Naive thymus-derived CD4-positive, alpha-beta T cell (primary cell): ENCODE measurements at regions not wholly inside any gene's neighbourhood (a gene's known extent, or its start where the extent isn't known, plus 50 kb on each side); places are given as distances from the start of the nearest gene placed in this dataset.

ENCODE experiments used
- ATAC-seq: fragments of 150-1000 bp; cut with Tn5 transposase; 2 replicates; pipeline ENCODE4 v1.10.0; 2021; ENCODE audit warnings: mild to moderate bottlenecking, moderate library complexity
- CTCF ChIA-PET: fragments of 350-600 bp; sonication (Branson Sonifier 250); formaldehyde crosslinking; loops from one replicate; lab custom pipeline; 2021; ENCODE audit warnings: antibody characterized with exemption; lab: Charles Lee
- POLR2A ChIA-PET: fragments of 350-600 bp; sonication (Branson Sonifier 250); formaldehyde crosslinking; loops from one replicate; lab custom pipeline; 2021; ENCODE audit warnings: antibody characterized with exemption, inconsistent platforms; lab: Charles Lee
- DNase-seq, 9 donors: peaks; one replicate each; pipeline versions ENCODE4 v3.0.0 to v3.0.0-alpha.2; 2020 to 2022; ENCODE audit warnings: mixed read lengths in 1 of 9
- H3K27ac ChIP-seq: one replicate; pipeline ENCODE4 v1.7.0; 2013; ENCODE audit warnings: mild to moderate bottlenecking, low read depth, low read length, moderate library complexity
- H3K27me3 ChIP-seq, 2 donors: one replicate each; pipeline ENCODE4 v1.7.0; 2013; ENCODE audit warnings: low read length in 2 of 2, mild to moderate bottlenecking in 2 of 2, moderate library complexity in 2 of 2; ENCODE audit not compliant: control insufficient read depth in 2 of 2, insufficient read depth in 2 of 2
- H3K36me3 ChIP-seq, 3 experiments: 1 replicate in 2 of 3; 2 replicates in 1 of 3; pipeline ENCODE4 v1.7.0; 2013; ENCODE audit warnings: low read length in 3 of 3, mild to moderate bottlenecking in 3 of 3, moderate library complexity in 1 of 3; ENCODE audit not compliant: insufficient read depth in 3 of 3, control insufficient read depth in 2 of 3
- H3K4me1 ChIP-seq, 2 donors: one replicate each; pipeline ENCODE4 v1.7.0; 2013; ENCODE audit warnings: low read length in 2 of 2, mild to moderate bottlenecking in 2 of 2, moderate library complexity in 1 of 2; ENCODE audit not compliant: control insufficient read depth in 2 of 2, insufficient read depth in 2 of 2
- H3K4me3 ChIP-seq: 2 replicates; pipeline ENCODE4 v1.7.0; 2013; ENCODE audit warnings: mild to moderate bottlenecking, low read length
- H3K9me3 ChIP-seq, 3 experiments: 1 replicate in 2 of 3; 2 replicates in 1 of 3; pipeline ENCODE4 v1.7.0; 2013; ENCODE audit warnings: low read length in 3 of 3; ENCODE audit not compliant: control insufficient read depth in 2 of 3
- H3K27ac Mint-ChIP-seq, 9 donors: one replicate each; pipeline ENCODE4 v1.8.0; 2020 to 2022; ENCODE audit warnings: mixed read lengths in 9 of 9, mild to moderate bottlenecking in 8 of 9, moderate library complexity in 5 of 9, inconsistent platforms in 2 of 9
- H3K27me3 Mint-ChIP-seq, 5 donors: one replicate each; pipeline ENCODE4 v1.8.0; 2021 to 2022; ENCODE audit warnings: mixed read lengths in 5 of 5, mild to moderate bottlenecking in 1 of 5
- H3K36me3 Mint-ChIP-seq, 5 donors: one replicate each; pipeline ENCODE4 v1.8.0; 2020 to 2022; ENCODE audit warnings: mixed read lengths in 5 of 5, mild to moderate bottlenecking in 3 of 5, inconsistent platforms in 1 of 5
- H3K4me1 Mint-ChIP-seq, 7 donors: one replicate each; pipeline ENCODE4 v1.8.0; 2020 to 2022; ENCODE audit warnings: mixed read lengths in 7 of 7, mild to moderate bottlenecking in 3 of 7, inconsistent platforms in 1 of 7
- H3K4me3 Mint-ChIP-seq, 10 donors: one replicate each; pipeline ENCODE4 v1.8.0; 2020 to 2022; ENCODE audit warnings: mild to moderate bottlenecking in 10 of 10, mixed read lengths in 10 of 10, moderate library complexity in 6 of 10, inconsistent platforms in 2 of 10
- H3K9me3 Mint-ChIP-seq, 11 donors: one replicate each; pipeline ENCODE4 v1.8.0; 2020 to 2022; ENCODE audit warnings: mixed read lengths in 11 of 11, mild to moderate bottlenecking in 4 of 11, inconsistent platforms in 1 of 11, moderate library complexity in 1 of 11
- intact Hi-C, 2 donors: fragments of 100-400 bp; cut with micrococcal nuclease; formaldehyde crosslinking; loops; one replicate each; pipeline ENCODE4 v1.15.1; 2023

GRCh38 chr4:8760561-8760960, 111.1 kb downstream of the HMX1 start:
- Mint-ChIP-seq H3K4me3 (no peak overlapping the region), H3K9me3 (peaks cover 0 to 3% (median 0%) of the 10 kb centered on the region in 11 donors), H3K27me3 (peaks cover 0 to 8% (median 0%) of the 10 kb centered on the region in 5 donors), H3K27ac (no peak overlapping the region), H3K36me3 (no peaks in the 10 kb centered on the region), H3K4me1 (no peaks in the 10 kb centered on the region)
- intact Hi-C loops = no loop called here
- no peaks in the 10 kb centered on the region for H3K27me3 ChIP-seq
- POLR2A ChIA-PET = no interaction called here
- no peaks in the 10 kb centered on the region for H3K36me3 ChIP-seq
- H3K4me3 ChIP-seq = no peak overlapping the region
- no peaks in the 10 kb centered on the region for H3K4me1 ChIP-seq
- ATAC-seq (peak; percentile 3), DNase-seq (no peak)
- H3K9me3 ChIP-seq = no peaks in the 10 kb centered on the region
- CTCF ChIA-PET = no interaction called here
- H3K27ac ChIP-seq = no peak overlapping the region

GRCh38 chr4:8759987-8760386, 111.7 kb downstream of the HMX1 start:
- Mint-ChIP-seq H3K27ac (no peak overlapping the region), H3K36me3 (no peaks in the 10 kb centered on the region), H3K27me3 (peaks cover 0 to 3% (median 0%) of the 10 kb centered on the region in 5 donors), H3K4me1 (no peaks in the 10 kb centered on the region), H3K4me3 (no peak overlapping the region), H3K9me3 (peaks cover 0 to 3% (median 0%) of the 10 kb centered on the region in 11 donors)
- Histone ChIP-seq H3K27ac (no peak overlapping the region), H3K27me3 (no peaks in the 10 kb centered on the region), H3K4me3 (no peak overlapping the region), H3K36me3 (no peaks in the 10 kb centered on the region), H3K4me1 (no peaks in the 10 kb centered on the region), H3K9me3 (no peaks in the 10 kb centered on the region)
- ChIA-PET CTCF (no interaction called here), POLR2A (no interaction called here)
- ATAC-seq (peak; percentile 4), DNase-seq (no peak)
- intact Hi-C loops = no loop called here

- no peak for ATAC-seq
Measured at GRCh38 chr4:8756816-8757215, 114.8 kb downstream of the HMX1 start.

GRCh38 chr4:8754634-8755589, 116.7 kb downstream of the HMX1 start:
- Histone ChIP-seq H3K36me3 (no peaks in the 10 kb centered on the region), H3K9me3 (no peaks in the 10 kb centered on the region), H3K27me3 (no peaks in the 10 kb centered on the region), H3K27ac (no peak overlapping the region), H3K4me1 (no peaks in the 10 kb centered on the region), H3K4me3 (no peak overlapping the region)
- Mint-ChIP-seq H3K4me1 (no peaks in the 10 kb centered on the region), H3K27ac (no peak overlapping the region), H3K27me3 (peaks cover 0 to 3% (median 0%) of the 10 kb centered on the region in 5 donors), H3K4me3 (no peak overlapping the region), H3K36me3 (no peaks in the 10 kb centered on the region), H3K9me3 (peaks cover 0 to 4% (median 0%) of the 10 kb centered on the region in 11 donors)
- intact Hi-C loops = no loop called here
- ATAC-seq (no peak), DNase-seq (no peak)
- ChIA-PET CTCF (no interaction called here), POLR2A (no interaction called here)

More at GRCh38 chr4:8756816-8757215, 114.8 kb downstream of the HMX1 start:
- no peak for DNase-seq
- H3K9me3 Mint-ChIP-seq = peaks cover 0 to 4% (median 0%) of the 10 kb centered on the region in 11 donors
- H3K4me3 Mint-ChIP-seq = no peak overlapping the region
- no peaks in the 10 kb centered on the region for H3K27me3 ChIP-seq
- POLR2A ChIA-PET = no interaction called here
- no peaks in the 10 kb centered on the region for H3K9me3 ChIP-seq
- CTCF ChIA-PET = no interaction called here
- no peaks in the 10 kb centered on the region for H3K36me3 ChIP-seq
- no peaks in the 10 kb centered on the region for H3K4me1 Mint-ChIP-seq
- no peak overlapping the region for H3K27ac ChIP-seq
- no peak overlapping the region for H3K4me3 ChIP-seq
- intact Hi-C loops = no loop called here
- H3K27me3 Mint-ChIP-seq = peaks cover 0 to 3% (median 0%) of the 10 kb centered on the region in 5 donors
- H3K27ac Mint-ChIP-seq = no peak overlapping the region
- H3K36me3 Mint-ChIP-seq = no peaks in the 10 kb centered on the region
- H3K4me1 ChIP-seq = no peaks in the 10 kb centered on the region

- no peaks in the 10 kb centered on the region for H3K4me1 Mint-ChIP-seq
- peaks cover 0 to 9% (median 3%) of the 10 kb centered on the region in 11 donors for H3K9me3 Mint-ChIP-seq
- no peak for ATAC-seq
- peaks cover 0 to 28% (median 0%) of the 10 kb centered on the region in 5 donors for H3K27me3 Mint-ChIP-seq
- H3K27ac Mint-ChIP-seq = no peak overlapping the region
- CTCF ChIA-PET = no interaction called here
- POLR2A ChIA-PET = no interaction called here
- Histone ChIP-seq H3K4me1 (no peaks in the 10 kb centered on the region), H3K27me3 (no peaks in the 10 kb centered on the region), H3K36me3 (no peaks in the 10 kb centered on the region), H3K27ac (no peak overlapping the region), H3K4me3 (no peak overlapping the region), H3K9me3 (no peaks in the 10 kb centered on the region)
- H3K36me3 Mint-ChIP-seq = no peaks in the 10 kb centered on the region
- H3K4me3 Mint-ChIP-seq = no peak overlapping the region
- no peak for DNase-seq
- intact Hi-C loops = no loop called here
Measured at GRCh38 chr4:8748236-8748575, 123.4 kb downstream of the HMX1 start.

GRCh38 chr4:8747467-8748235, 124.0 kb downstream of the HMX1 start:
- POLR2A ChIA-PET = no interaction called here

More at GRCh38 chr4:8747467-8748235, 124.0 kb downstream of the HMX1 start:
- intact Hi-C loops = no loop called here
- H3K36me3 ChIP-seq = no peaks in the 10 kb centered on the region
- no peaks in the 10 kb centered on the region for H3K9me3 ChIP-seq
- ATAC-seq (no peak), DNase-seq (no peak)
- no peak overlapping the region for H3K4me3 Mint-ChIP-seq
- no peak overlapping the region for H3K4me3 ChIP-seq
- H3K27ac Mint-ChIP-seq = no peak overlapping the region
- H3K4me1 Mint-ChIP-seq = no peaks in the 10 kb centered on the region
- H3K27me3 ChIP-seq = no peaks in the 10 kb centered on the region
- H3K27ac ChIP-seq = no peak overlapping the region
- H3K36me3 Mint-ChIP-seq = no peaks in the 10 kb centered on the region
- H3K27me3 Mint-ChIP-seq = peaks cover 0 to 28% (median 0%) of the 10 kb centered on the region in 5 donors
- H3K4me1 ChIP-seq = no peaks in the 10 kb centered on the region
- peaks cover 0 to 9% (median 3%) of the 10 kb centered on the region in 11 donors for H3K9me3 Mint-ChIP-seq
- CTCF ChIA-PET = no interaction called here
